ENCODE measurements at regions not wholly inside any gene's neighbourhood (a gene's known extent, or its start where the extent isn't known, plus 50 kb on each side); places are given as distances from the start of the nearest gene placed in this dataset.

GRCh38 chr14:97024300-97024699, 227.1 kb downstream of the VRK1 start:
- no peak for TF ChIP-seq POLR2AphosphoS5 (IDR thresholded peaks at IDR 0.05; ENCODE audit: insufficient read depth, low read depth, low read length)
- TF ChIP-seq EZH2 (IDR thresholded peaks at IDR 0.05; ENCODE audit: borderline replicate concordance, low read depth, low read length, severe bottlenecking), result no peak
- no peak for TF ChIP-seq CTCF (IDR thresholded peaks at IDR 0.05; ENCODE audit: extremely low read depth in 1 of 2, insufficient read depth in 1 of 2, low read depth in 1 of 2, low read length in 2 of 2)
